Brain microvascular endothelial cell (primary cell): ENCODE measurements at regions not wholly inside any gene's neighbourhood (a gene's known extent, or its start where the extent isn't known, plus 50 kb on each side); places are given as distances from the start of the nearest gene placed in this dataset.

Experiments
- DNase-seq: peaks from one replicate; pipeline ENCODE4 v3.0.0-alpha.2; 2020
- H3K27ac ChIP-seq: fragments of 250-450 bp; sonication (Bioruptor Pico); 2 replicates; pipeline ENCODE4 v1.5.1; 2020; ENCODE audit warnings: mild to moderate bottlenecking, moderate library complexity
- H3K27me3 ChIP-seq: fragments of 250-450 bp; sonication (Bioruptor Pico); replicated peaks from 2 replicates; pipeline ENCODE4 v1.5.1; 2020; ENCODE audit warnings: mild to moderate bottlenecking
- H3K36me3 ChIP-seq: fragments of 250-450 bp; sonication (Bioruptor Pico); replicated peaks from 2 replicates; pipeline ENCODE4 v1.5.1; 2020; ENCODE audit warnings: mild to moderate bottlenecking
- H3K4me3 ChIP-seq: 2 replicates; pipeline ENCODE4 v1.5.1; 2011; ENCODE audit warnings: low read depth, mild to moderate bottlenecking, control low read depth, low read length, moderate library complexity
- in situ Hi-C: cut with HindIII; loops from 2 replicates; pipeline ENCODE4 v1.10.0; 2017; ENCODE audit warnings: low sequenced_read_pairs, low pct_ligation_motif_present
- TF ChIP-seq, protein P1 (sequence below): IDR thresholded peaks from 2 replicates; pipeline ENCODE4 v1.5.1; 2011; ENCODE audit warnings: low read depth, mild to moderate bottlenecking, moderate library complexity, low read length, control low read depth, inconsistent platforms; ENCODE audit errors: missing control alignments

DNA sequence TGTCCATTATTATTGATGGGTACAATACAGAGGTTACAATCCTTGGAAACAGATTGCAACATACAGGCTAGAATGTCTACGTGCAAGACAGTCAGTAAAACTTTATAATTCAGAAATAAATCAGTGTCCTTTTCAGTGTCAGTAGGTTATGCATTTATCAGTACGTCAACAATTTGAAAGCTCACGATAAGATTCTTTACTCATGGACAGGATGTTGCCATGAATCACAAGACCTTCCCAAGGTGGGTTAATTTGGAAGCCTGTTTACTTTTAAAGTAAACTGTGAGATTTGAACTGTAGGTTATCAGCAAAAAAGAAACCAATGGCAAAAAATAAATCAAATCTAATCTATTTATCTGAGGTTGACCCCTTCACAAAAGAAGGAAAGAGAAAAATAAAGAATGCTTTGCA lies 243.9 kb upstream of the AGTR1 start:
- no peak overlapping the region for H3K4me3 ChIP-seq
- H3K27me3 ChIP-seq, result no peaks in the 10 kb centered on the region
- H3K27ac ChIP-seq, result no peak overlapping the region
- no peaks in the 10 kb centered on the region for H3K36me3 ChIP-seq
- in situ Hi-C loops, result no loop called here
- TF ChIP-seq, protein P1, sequence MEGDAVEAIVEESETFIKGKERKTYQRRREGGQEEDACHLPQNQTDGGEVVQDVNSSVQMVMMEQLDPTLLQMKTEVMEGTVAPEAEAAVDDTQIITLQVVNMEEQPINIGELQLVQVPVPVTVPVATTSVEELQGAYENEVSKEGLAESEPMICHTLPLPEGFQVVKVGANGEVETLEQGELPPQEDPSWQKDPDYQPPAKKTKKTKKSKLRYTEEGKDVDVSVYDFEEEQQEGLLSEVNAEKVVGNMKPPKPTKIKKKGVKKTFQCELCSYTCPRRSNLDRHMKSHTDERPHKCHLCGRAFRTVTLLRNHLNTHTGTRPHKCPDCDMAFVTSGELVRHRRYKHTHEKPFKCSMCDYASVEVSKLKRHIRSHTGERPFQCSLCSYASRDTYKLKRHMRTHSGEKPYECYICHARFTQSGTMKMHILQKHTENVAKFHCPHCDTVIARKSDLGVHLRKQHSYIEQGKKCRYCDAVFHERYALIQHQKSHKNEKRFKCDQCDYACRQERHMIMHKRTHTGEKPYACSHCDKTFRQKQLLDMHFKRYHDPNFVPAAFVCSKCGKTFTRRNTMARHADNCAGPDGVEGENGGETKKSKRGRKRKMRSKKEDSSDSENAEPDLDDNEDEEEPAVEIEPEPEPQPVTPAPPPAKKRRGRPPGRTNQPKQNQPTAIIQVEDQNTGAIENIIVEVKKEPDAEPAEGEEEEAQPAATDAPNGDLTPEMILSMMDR, result no peak
- no peak for DNase-seq

DNA sequence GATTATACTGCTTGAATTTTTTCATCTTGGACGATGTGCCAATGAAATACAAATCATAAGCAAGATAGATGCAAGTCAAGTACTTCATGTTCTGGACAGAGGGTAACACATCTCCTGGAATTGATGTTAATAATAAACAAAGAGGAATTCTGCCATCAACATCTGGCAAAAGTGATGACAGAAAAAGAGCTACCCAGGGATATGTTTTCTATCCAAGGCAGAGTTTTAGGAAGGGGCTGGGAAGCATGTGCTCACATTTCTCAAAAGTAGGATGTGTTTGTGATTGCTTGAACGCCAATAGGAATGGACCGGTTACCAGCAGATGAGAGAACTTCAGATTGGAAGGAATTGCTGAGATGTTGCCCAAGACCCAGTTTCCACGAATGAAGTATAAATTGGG lies 242.6 kb upstream of the AGTR1 start:
- DNase-seq, result no peak
- Histone ChIP-seq H3K4me3 (no peak overlapping the region), H3K36me3 (no peaks in the 10 kb centered on the region), H3K27ac (no peak overlapping the region), H3K27me3 (no peaks in the 10 kb centered on the region)
- in situ Hi-C loops, result no loop called here
- TF ChIP-seq, protein P1, result no peak

DNA sequence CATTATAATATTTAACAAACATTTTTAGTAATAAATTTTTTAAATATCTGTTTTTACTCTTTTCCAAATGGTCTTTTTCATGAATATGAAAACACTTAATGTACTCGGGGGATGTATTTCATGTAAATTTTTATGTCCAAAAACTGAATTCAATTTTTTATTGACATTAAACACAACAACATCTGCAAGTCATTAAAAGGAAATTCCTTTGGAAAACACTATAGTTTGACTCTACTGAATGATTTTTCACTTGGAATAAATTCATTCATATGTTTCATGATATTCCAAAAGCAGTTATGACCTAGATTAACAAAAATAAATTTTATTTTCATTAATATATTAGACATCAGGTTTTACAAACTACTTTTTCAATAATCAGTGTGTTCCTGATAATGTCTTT lies 239.8 kb upstream of the AGTR1 start:
- no peak for DNase-seq
- H3K36me3 ChIP-seq, result no peaks in the 10 kb centered on the region
- in situ Hi-C loops, result no loop called here
- H3K4me3 ChIP-seq, result no peak overlapping the region
- no peak overlapping the region for H3K27ac ChIP-seq
- no peaks in the 10 kb centered on the region for H3K27me3 ChIP-seq
- TF ChIP-seq, protein P1, result no peak

DNA sequence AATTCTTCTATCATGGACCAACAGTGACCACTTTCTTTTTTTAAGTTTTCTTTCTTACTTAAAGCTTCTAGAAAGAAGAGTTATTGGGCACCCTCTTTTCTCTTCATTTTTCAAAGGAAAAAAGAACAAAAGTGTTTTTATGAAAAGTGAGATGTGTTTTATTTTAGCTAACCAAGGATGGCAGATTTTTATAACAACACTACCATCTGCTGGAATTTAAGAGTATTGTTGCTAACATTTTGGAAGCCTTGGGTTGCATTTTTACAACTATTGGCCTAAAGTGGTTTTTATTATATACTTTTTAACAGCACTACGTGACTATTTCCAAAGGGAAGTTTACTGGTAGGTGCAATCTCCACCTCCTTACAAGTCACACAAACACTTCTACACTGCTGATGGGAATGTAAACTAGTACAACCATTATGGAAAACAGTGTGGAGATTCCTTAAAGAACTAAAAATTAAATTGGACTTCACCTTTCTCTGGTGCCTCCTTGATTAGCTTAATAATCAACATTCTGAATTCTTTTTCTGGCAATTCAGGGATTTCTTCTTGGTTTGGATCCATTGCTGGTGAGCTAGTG lies 237.7 kb upstream of the AGTR1 start:
- Histone ChIP-seq H3K36me3 (no peaks in the 10 kb centered on the region), H3K27me3 (no peaks in the 10 kb centered on the region), H3K4me3 (no peak overlapping the region), H3K27ac (no peak overlapping the region)
- no peak for DNase-seq
- in situ Hi-C loops, result no loop called here
- TF ChIP-seq, protein P1, result peak; percentile 3

DNA sequence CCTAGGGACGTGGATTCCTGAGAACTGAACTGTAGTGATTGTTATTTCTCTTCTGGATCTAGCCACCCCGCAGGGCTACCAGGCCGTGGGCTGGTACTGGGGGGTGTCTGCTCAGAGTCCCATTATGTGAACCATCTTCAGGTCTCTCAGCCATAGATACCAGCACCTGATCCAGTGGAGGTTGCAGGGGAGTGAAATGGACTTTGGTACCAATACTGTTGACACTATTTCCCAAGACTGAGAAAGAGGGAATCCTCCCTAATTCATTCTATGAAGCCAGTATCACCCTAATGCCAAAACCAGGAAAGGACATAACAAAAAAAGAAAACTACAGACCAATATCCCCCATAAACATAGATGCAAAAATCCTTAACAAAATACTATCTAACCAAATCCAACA lies 237.0 kb upstream of the AGTR1 start:
- Histone ChIP-seq H3K36me3 (no peaks in the 10 kb centered on the region), H3K27ac (no peak overlapping the region), H3K4me3 (no peak overlapping the region), H3K27me3 (no peaks in the 10 kb centered on the region)
- in situ Hi-C loops, result no loop called here
- TF ChIP-seq, protein P1, result no peak
- DNase-seq, result no peak

DNA sequence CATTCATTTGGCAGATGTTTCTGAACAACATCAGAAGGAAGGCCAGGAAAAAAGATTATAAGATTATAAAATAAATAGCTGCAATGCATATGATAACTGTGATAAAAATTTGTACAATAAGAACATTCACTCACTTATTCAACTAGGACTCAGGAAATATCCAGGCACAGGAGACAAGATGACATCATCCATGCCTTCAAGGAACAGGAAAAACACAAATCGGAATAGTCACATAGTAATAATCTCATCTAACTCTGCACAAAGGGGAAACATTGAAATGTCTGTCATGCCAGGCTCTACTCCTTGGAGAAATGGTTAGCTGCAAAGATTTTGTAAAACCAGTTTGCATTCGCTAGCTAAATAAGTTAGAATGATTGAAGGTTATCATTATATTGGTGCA lies 233.5 kb upstream of the AGTR1 start:
- peak; percentile 40 for DNase-seq
- Histone ChIP-seq H3K27ac (no peak overlapping the region), H3K4me3 (no peak overlapping the region), H3K36me3 (no peaks in the 10 kb centered on the region), H3K27me3 (no peaks in the 10 kb centered on the region)
- in situ Hi-C loops, result no loop called here
- TF ChIP-seq, protein P1, result no peak
